GM18858 (cell line): ENCODE measurements at regions not wholly inside any gene's neighbourhood (a gene's known extent, or its start where the extent isn't known, plus 50 kb on each side); places are given as distances from the start of the nearest gene placed in this dataset.

Experiments used
- ATAC-seq: cut with Tn5 transposase; IDR thresholded peaks from one replicate; pipeline ENCODE4 v1.9.1; 2021; ENCODE audit not compliant: unreplicated experiment

- no peak for ATAC-seq
Observed at GRCh38 chr7:82567841-82568240, 124.3 kb upstream of the CACNA2D1 start.

DNA sequence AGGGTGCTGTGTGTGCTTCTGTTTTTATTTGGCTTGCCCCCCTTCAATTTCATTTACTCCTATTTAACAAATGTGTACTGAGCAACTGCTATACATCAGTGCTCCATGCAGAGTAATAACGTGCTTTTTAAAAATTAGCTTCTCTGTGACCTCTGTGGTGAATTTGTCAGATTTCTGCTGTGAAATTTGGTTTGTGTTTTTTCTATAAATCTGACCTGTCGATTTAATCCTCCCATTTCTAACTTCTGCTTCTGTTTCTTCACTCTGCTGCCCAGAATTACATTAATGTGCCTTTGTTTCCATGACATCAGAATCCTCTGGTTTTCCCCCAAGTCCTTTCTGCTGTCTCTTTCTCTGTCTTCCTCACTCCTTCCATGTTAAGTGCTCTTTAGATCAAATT, 123.8 kb upstream of the CACNA2D1 start:
- no peak for ATAC-seq

DNA sequence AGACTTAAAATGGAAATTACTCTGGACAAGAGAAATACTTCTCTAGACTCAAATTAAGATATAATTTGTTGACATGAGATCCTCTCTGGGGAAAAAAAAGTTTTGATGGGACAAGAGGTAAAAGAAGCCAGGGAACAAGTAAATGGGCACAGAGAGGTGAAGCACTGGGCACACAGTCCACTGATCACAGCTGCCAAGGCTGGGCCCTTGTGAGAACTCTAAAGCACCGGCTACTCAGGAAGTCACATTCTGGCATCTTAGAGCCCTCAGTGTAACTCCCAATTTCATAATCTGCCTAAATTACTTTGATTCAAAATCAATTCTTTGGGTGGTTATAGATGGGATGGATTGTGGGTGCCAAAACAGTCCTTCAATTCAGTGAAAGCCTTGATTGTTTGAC, 123.2 kb upstream of the CACNA2D1 start:
- ATAC-seq = no peak

- ATAC-seq = no peak
Observed at GRCh38 chr7:82562716-82563404, 119.3 kb upstream of the CACNA2D1 start.

DNA sequence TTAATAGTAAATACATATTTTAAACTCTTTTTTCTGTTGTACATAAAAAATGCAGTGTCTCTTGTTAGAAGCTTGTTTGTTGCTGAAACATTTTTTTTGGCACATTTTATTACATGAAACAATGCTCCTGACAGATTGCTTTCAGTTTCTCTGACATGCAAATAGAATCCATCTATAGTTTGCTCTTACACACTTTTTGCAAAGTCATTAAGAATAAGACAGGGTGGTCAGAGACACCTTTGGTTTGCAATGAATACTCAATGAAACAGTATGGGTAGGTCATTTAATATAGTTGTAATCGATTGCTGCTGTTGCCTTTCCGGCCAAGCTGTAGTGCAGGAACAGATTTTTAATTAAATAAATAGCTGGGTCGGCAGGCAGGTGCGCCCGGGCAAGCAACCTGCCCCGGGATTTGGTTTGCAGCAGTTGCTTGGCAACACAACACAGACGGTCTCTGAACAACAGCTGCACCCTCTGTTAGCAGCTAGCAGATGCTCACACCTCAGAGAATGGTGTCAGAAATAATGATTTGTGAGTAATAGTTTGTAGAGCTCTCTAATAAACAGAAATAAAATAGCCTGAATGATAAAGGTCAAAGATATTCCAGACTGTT, 115.7 kb upstream of the CACNA2D1 start:
- peak; percentile 73 for ATAC-seq

GRCh38 chr7:82549616-82550285, 106.2 kb upstream of the CACNA2D1 start:
- no peak for ATAC-seq

DNA sequence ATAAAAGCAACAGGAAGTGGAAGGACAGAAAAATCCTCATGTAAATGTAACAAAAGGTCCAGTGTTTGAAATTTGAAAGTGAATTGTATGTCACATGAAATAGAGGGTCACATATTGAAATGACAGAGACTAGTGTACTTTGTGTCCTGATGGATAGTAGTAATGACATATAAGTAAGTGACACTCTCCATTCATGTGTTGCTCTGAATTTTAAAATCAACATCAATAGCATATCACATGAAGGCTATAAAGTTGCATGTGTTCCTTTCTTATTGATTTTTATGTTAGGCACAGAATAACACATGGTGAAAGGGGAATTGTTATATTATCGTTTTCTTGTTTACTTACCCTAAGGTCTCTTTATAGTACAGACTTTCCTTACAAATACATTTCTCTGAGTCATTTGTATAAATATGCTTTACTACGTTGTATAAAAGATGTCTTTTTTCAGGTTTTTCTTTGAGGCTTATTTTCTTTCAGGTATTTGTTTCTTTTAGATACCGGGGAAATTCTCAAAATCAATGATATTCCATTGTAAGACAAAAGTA, 104.6 kb upstream of the CACNA2D1 start:
- no peak for ATAC-seq

- no peak for ATAC-seq
Observed at GRCh38 chr7:82542665-82543064, 99.1 kb upstream of the CACNA2D1 start.

- ATAC-seq = no peak
Observed at GRCh38 chr7:82539969-82540368, 96.4 kb upstream of the CACNA2D1 start.

GRCh38 chr7:82534684-82535083, 91.1 kb upstream of the CACNA2D1 start:
- ATAC-seq = no peak

DNA sequence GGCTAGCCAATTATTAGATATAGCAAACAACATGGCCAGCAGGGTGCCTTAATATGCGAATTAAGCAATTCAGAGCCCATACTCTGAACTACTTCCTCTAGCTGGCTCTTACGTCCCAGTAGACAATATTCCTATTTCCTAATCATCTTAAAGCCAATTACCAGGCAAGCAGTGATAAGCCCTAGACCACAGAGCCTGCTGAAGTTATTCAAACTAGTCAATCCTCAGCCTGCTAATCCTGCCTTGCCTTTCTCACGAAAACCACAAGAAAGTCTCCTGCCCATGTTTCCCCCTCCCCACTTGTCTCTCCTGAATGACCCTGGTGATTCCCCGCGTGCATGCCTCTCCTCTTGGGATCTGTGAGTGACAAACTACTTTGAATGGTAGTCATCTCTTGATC, 86.8 kb upstream of the CACNA2D1 start:
- ATAC-seq = no peak

- no peak for ATAC-seq
Observed at GRCh38 chr7:82528577-82529310, 85.2 kb upstream of the CACNA2D1 start.

- ATAC-seq = no peak
Observed at GRCh38 chr7:82527851-82528250, 84.3 kb upstream of the CACNA2D1 start.

DNA sequence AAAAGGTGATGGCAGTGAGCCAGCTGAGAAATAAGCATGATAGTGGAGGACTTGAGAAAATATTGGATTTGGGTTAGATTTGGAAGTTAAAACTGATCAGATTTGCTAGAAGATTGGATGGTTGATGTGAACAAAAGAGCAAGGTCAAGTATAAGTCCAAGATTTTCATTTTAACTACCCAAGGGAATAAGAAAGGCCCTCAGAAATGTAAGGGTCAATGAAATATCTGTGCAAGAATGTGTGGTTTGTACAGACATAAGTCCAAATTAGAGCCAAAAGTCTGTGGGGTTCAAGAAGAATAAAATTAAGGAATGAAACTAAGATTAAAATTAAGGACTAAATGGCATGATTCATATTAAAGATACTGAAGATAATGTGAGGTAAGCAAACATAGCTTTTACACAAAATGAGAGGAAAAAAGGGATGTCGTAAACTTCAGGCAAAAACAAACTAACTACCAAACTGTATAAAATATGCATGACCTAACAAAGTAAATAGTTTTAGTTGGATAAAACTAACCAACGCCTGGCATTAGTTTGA, 78.4 kb upstream of the CACNA2D1 start:
- ATAC-seq = no peak

DNA sequence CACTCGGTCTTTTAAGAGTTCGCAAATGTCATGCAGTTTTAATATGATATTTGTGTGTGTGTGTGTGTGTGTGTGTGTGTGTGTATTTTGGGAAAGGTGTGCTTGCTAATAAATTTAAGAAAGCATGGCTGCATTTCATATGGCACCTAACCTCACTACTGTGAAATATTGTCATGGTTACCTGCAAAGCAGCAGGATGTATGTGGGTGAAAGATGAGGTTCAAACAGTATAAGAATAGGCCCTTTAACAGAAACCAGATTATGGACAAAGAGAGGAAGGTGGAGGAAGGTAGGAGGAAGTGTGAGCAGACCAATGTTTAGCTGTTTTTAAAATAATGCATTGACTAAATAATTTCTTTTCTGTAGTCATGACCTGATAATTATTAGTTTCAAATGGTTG, 73.5 kb upstream of the CACNA2D1 start:
- ATAC-seq = no peak

GRCh38 chr7:82511542-82511941, 68.0 kb upstream of the CACNA2D1 start:
- no peak for ATAC-seq

- no peak for ATAC-seq
Observed at GRCh38 chr7:82507976-82508677, 64.5 kb upstream of the CACNA2D1 start.

DNA sequence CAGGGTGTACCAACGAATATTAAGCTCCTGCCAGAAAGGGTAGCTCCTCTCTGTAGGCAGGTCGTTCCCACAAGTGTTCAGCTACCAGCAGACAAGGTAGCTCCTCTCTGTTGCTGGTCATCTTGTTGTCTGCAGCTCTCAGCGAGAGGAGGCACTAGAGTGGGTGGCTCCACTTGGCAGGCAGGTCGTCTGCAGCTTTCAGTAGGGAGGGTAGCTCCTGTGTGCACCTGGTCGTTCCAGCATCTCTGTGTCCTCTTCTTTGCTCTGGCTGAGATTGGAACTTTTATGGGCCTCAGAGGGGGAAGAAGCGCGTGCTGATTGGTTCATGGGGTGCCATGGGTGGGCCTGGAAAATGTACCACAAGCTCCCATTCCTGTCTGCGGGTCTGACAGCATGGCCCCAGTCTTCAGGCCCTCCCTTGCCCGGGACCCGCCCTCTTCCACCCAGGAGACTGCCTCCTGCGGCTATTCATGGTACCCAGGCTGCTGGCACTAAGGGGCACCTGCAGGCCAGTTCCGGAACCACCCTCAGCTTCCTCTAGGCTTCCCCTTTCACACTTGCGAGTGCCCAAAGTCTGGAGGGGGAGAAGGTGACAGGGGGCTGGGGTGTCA, 63.9 kb upstream of the CACNA2D1 start:
- ATAC-seq = no peak

DNA sequence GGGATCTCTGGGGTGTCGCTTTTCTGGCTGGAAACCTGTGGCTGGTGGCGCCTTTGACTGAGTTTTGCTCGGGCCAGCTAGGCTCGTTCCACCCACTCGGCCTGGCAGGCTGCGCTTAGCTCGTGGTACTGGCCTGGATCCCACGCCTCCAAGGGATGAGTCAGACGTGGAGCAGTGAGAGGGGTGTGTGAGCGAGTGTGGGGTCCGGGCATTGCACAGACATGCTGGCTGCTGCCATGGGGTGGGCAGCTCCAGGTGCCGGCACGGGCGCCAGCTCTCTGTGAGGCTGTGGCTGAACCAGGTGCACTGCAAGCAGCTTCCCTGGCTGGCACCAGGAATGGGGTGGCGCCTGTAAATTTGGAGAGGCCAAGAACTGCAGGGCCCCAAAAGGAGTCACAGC, 63.1 kb upstream of the CACNA2D1 start:
- ATAC-seq = no peak

DNA sequence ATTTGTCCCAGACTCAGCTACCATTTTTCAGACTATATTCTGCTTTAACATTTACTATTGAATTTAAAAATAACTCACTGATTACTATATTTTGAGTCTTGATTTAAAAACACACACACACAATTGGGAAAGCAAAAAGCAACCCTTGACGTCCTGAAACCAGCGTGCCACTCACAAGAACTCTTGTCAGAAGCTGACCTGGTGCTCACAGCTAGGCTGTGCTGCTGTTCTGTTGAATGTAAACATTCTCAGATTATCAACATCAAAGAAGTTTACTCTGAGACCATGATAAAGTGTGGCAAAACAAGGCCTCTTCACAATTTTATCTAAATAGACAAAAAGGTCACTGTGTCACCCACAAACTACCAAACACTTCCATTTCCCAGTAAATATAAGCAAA, 62.6 kb upstream of the CACNA2D1 start:
- no peak for ATAC-seq
